Endothelial cell of umbilical vein (primary cell): ENCODE measurements at regions not wholly inside any gene's neighbourhood (a gene's known extent, or its start where the extent isn't known, plus 50 kb on each side); places are given as distances from the start of the nearest gene placed in this dataset.
"Not testable (repeated sequence)": the region's sequence is repeated elsewhere in the genome, so short reads cannot be mapped to it uniquely, and the experiment has no call there.

Source experiments
- CTCF ChIP-seq, 2 donors: IDR thresholded peaks; 1 replicate in 1 of 2; 2 replicates in 1 of 2; pipeline ENCODE4 v1.5.1; 2011; ENCODE audit warnings: low read length in 2 of 2, mild to moderate bottlenecking in 2 of 2, moderate library complexity in 2 of 2, control low read depth in 1 of 2, inconsistent platforms in 1 of 2, low read depth in 1 of 2; ENCODE audit not compliant: insufficient read depth in 1 of 2; ENCODE audit errors: extremely low read depth in 1 of 2
- EZH2 ChIP-seq: IDR thresholded peaks from 2 replicates; pipeline ENCODE4 v1.6.1; 2012; ENCODE audit warnings: borderline replicate concordance, low read depth, mild to moderate bottlenecking, moderate library complexity, low read length, inconsistent platforms; ENCODE audit not compliant: severe bottlenecking
- FOS ChIP-seq: IDR thresholded peaks from 2 replicates; pipeline ENCODE4 v1.6.1; 2011; ENCODE audit warnings: mild to moderate bottlenecking, low read length, moderate library complexity, borderline replicate concordance; ENCODE audit not compliant: insufficient read depth
- GATA2 ChIP-seq: IDR thresholded peaks from 2 replicates; pipeline ENCODE4 v1.7.0; 2011; ENCODE audit warnings: low read depth, mild to moderate bottlenecking, moderate library complexity, mixed read lengths, low read length; ENCODE audit not compliant: insufficient read length, insufficient read depth
- MAX ChIP-seq: IDR thresholded peaks from 2 replicates; pipeline ENCODE4 v1.6.1; 2011; ENCODE audit not compliant: insufficient read depth, insufficient read length
- MYC ChIP-seq: IDR thresholded peaks from one replicate; pipeline ENCODE4 v1.6.1; 2011; ENCODE audit warnings: mild to moderate bottlenecking, low read depth, low read length
- POLR2A ChIP-seq: IDR thresholded peaks from 2 replicates; pipeline ENCODE4 v1.6.1; 2012; ENCODE audit warnings: low read depth, mild to moderate bottlenecking, control low read depth, low read length
- POLR2AphosphoS5 ChIP-seq: IDR thresholded peaks from 2 replicates; pipeline ENCODE4 v1.6.1; 2012; ENCODE audit warnings: low read depth, mild to moderate bottlenecking, control low read depth, low read length, moderate library complexity; ENCODE audit not compliant: insufficient read depth

- not testable (repeated sequence) for TF ChIP-seq POLR2AphosphoS5; CTCF (IDR thresholded peaks at IDR 0.05; ENCODE audit: extremely low read depth in 1 of 2, insufficient read depth in 1 of 2, low read depth in 1 of 2, low read length in 2 of 2); EZH2; POLR2A; MAX; MYC; FOS; GATA2
These were observed 70.4 kb upstream of the ADGRL2 start for GRCh38 chr1:81730299-81730698.
